GM18861 (cell line): ENCODE measurements at regions not wholly inside any gene's neighbourhood (a gene's known extent, or its start where the extent isn't known, plus 50 kb on each side); places are given as distances from the start of the nearest gene placed in this dataset.
"Not testable (repeated sequence)": the region's sequence is repeated elsewhere in the genome, so short reads cannot be mapped to it uniquely, and the experiment has no call there.

Experiments used
- ATAC-seq: cut with Tn5 transposase; IDR thresholded peaks from one replicate; pipeline ENCODE4 v1.9.1; 2021; ENCODE audit not compliant: unreplicated experiment

GRCh38 chr5:166291800-166292199 is 1999.6 kb upstream of the WWC1 start:
- ATAC-seq: not testable (repeated sequence)

GRCh38 chr5:166293892-166294291 is 1997.6 kb upstream of the WWC1 start:
- ATAC-seq: no peak

GRCh38 chr5:166302166-166302565 is 1989.3 kb upstream of the WWC1 start:
- no peak for ATAC-seq

- ATAC-seq: no peak
Measured at GRCh38 chr5:166317425-166317824, 1974.0 kb upstream of the WWC1 start.

- no peak for ATAC-seq
Measured at GRCh38 chr5:166320920-166321480, 1970.4 kb upstream of the WWC1 start.

GRCh38 chr5:166324372-166324771 is 1967.1 kb upstream of the WWC1 start:
- no peak for ATAC-seq

GRCh38 chr5:166329149-166329800 is 1962.2 kb upstream of the WWC1 start:
- no peak for ATAC-seq

GRCh38 chr5:166330036-166330435 is 1961.4 kb upstream of the WWC1 start:
- ATAC-seq: no peak

- no peak for ATAC-seq
Measured at GRCh38 chr5:166331521-166331920, 1959.9 kb upstream of the WWC1 start.

- no peak for ATAC-seq
Measured at GRCh38 chr5:166338801-166339200, 1952.6 kb upstream of the WWC1 start.

- ATAC-seq: no peak
Measured at GRCh38 chr5:166340039-166340438, 1951.4 kb upstream of the WWC1 start.

- ATAC-seq: no peak
Measured at GRCh38 chr5:166341740-166342337, 1949.6 kb upstream of the WWC1 start.

GRCh38 chr5:166342402-166342801 is 1949.0 kb upstream of the WWC1 start:
- ATAC-seq: no peak

GRCh38 chr5:166346726-166347374 is 1944.6 kb upstream of the WWC1 start:
- no peak for ATAC-seq

- no peak for ATAC-seq
Measured at GRCh38 chr5:166349046-166349445, 1942.4 kb upstream of the WWC1 start.

GRCh38 chr5:166353580-166353979 is 1937.9 kb upstream of the WWC1 start:
- ATAC-seq: no peak

- ATAC-seq: no peak
Measured at GRCh38 chr5:166354332-166354731, 1937.1 kb upstream of the WWC1 start.

GRCh38 chr5:166356096-166356495 is 1935.3 kb upstream of the WWC1 start:
- ATAC-seq: no peak

- no peak for ATAC-seq
Measured at GRCh38 chr5:166358127-166358830, 1933.2 kb upstream of the WWC1 start.

- no peak for ATAC-seq
Measured at GRCh38 chr5:166363087-166363760, 1928.2 kb upstream of the WWC1 start.

- ATAC-seq: no peak
Measured at GRCh38 chr5:166365164-166365563, 1926.3 kb upstream of the WWC1 start.
